ENCODE measurements at regions not wholly inside any gene's neighbourhood (a gene's known extent, or its start where the extent isn't known, plus 50 kb on each side); places are given as distances from the start of the nearest gene placed in this dataset.

- TF ChIP-seq CTCF (IDR thresholded peaks at IDR 0.05; ENCODE audit: control extremely low read depth in 1 of 3, insufficient read depth in 1 of 3, low read depth in 1 of 3, low read length in 3 of 3): no peak
Measured at GRCh38 chr20:4513720-4514119, 172.5 kb upstream of the PRNP start (continued).

Measured in H1 (cell line).